ENCODE measurements at regions not wholly inside any gene's neighbourhood (a gene's known extent, or its start where the extent isn't known, plus 50 kb on each side); places are given as distances from the start of the nearest gene placed in this dataset.

DNA sequence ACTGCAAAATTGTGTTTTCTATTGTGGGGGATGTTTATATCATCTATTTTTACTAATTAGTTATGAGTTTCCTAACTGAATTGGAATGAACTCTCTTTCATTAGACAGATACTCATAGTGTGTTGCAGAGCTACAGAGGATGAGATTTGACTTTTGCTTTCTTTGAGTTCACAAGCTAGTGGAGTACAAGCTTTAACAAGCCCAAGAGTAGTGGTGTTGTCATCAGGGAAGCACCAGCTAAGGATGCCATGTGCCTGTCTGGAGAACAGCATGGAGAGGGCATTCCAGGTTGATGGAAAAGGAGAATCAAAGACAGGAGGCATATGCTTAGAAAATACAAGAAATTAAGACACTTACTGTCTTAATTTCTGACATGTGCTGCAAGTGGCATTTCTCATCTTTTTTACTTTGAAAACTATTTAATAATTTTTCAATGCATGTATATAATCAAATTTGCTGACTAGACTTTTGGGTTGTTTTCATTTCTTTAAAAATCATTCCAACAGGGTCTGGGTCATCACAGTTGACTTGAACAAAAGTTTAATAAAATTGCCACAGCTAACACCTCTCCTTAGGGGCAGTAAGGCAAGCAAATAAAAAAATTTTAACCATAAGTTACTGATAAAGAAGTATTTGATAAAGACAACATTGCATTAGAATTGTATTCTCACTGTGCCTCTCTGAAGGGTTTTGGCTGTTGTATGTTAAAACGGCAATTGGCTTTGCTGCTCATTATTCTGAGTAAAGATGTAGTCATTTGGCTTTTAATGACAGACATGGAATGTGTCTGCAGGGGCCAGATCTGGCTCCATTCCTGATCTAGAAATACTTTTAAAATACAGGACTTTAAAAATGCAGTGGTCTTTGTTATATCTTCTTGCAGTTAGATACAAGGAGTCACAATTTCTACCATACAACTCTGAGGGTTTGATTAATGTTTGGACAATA lies 323.7 kb upstream of the CDH11 start:
- Histone ChIP-seq H3K4me1 (ENCODE audit: control insufficient read depth, low read length) (no peaks in the 10 kb centered on the region), H3F3A (ENCODE audit: control insufficient read depth, insufficient read depth) (no peaks in the 10 kb centered on the region), H3K27me3 (ENCODE audit: control insufficient read depth, low read length) (no peaks in the 10 kb centered on the region), H3K27ac (ENCODE audit: low read depth, low read length) (no peak overlapping the region), H3K4me2 (ENCODE audit: low read length) (no peak overlapping the region), H4K20me1 (ENCODE audit: control insufficient read depth, insufficient read depth, low read depth, low read length) (no peaks in the 10 kb centered on the region), H3K4me3 (ENCODE audit: low read length) (no peak overlapping the region), H3K36me3 (ENCODE audit: control insufficient read depth, low read length) (no peaks in the 10 kb centered on the region), H3K9me3 (ENCODE audit: control insufficient read depth, insufficient read depth, low read length) (no peaks in the 10 kb centered on the region; the same call in 1 of the 2 replicates), H3K79me2 (ENCODE audit: control insufficient read depth, low read length) (no peaks in the 10 kb centered on the region), H3K9me2 (replicated peaks; ENCODE audit: control insufficient read depth, low read length) (no peaks in the 10 kb centered on the region)
- TF ChIP-seq EZH2phosphoT487 (IDR thresholded peaks at IDR 0.05; ENCODE audit: borderline replicate concordance, low read length) (no peak), CTCF (IDR thresholded peaks at IDR 0.05; ENCODE audit: low read depth, low read length, poor library complexity, severe bottlenecking) (no peak)

DNA sequence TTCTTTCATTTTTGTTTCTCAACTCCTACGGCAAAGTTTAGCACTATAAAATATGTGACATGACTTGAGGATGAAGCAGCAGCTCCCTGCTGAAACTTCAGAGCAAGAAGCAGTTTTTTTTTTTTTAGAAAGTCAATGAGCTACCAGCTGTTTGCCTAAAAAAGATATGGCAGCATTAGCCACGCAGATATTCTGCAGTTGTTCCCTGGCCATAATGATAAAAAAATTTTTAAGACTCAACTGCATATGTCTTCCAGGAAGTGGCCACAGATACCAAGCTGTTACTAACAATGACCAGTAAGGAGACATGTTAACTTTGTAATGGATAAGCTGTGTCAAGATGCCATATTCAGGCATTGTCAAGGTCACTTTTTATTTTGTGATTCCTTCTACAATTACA lies 319.6 kb upstream of the CDH11 start:
- Histone ChIP-seq H3K27me3 (ENCODE audit: control insufficient read depth, low read length) (no peaks in the 10 kb centered on the region), H3K4me2 (ENCODE audit: low read length) (no peak overlapping the region), H3K4me1 (ENCODE audit: control insufficient read depth, low read length) (no peaks in the 10 kb centered on the region), H3K4me3 (ENCODE audit: low read length) (no peak overlapping the region), H3F3A (ENCODE audit: control insufficient read depth, insufficient read depth) (no peaks in the 10 kb centered on the region), H3K27ac (ENCODE audit: low read depth, low read length) (no peak overlapping the region), H3K79me2 (ENCODE audit: control insufficient read depth, low read length) (no peaks in the 10 kb centered on the region), H3K9me2 (replicated peaks; ENCODE audit: control insufficient read depth, low read length) (no peaks in the 10 kb centered on the region), H3K9me3 (ENCODE audit: control insufficient read depth, insufficient read depth, low read length) (no peaks in the 10 kb centered on the region), H3K36me3 (ENCODE audit: control insufficient read depth, low read length) (no peaks in the 10 kb centered on the region), H4K20me1 (ENCODE audit: control insufficient read depth, insufficient read depth, low read depth, low read length) (no peaks in the 10 kb centered on the region)
- TF ChIP-seq EZH2phosphoT487 (IDR thresholded peaks at IDR 0.05; ENCODE audit: borderline replicate concordance, low read length), result no peak
- no peak for TF ChIP-seq CTCF (IDR thresholded peaks at IDR 0.05; ENCODE audit: low read depth, low read length, poor library complexity, severe bottlenecking)

DNA sequence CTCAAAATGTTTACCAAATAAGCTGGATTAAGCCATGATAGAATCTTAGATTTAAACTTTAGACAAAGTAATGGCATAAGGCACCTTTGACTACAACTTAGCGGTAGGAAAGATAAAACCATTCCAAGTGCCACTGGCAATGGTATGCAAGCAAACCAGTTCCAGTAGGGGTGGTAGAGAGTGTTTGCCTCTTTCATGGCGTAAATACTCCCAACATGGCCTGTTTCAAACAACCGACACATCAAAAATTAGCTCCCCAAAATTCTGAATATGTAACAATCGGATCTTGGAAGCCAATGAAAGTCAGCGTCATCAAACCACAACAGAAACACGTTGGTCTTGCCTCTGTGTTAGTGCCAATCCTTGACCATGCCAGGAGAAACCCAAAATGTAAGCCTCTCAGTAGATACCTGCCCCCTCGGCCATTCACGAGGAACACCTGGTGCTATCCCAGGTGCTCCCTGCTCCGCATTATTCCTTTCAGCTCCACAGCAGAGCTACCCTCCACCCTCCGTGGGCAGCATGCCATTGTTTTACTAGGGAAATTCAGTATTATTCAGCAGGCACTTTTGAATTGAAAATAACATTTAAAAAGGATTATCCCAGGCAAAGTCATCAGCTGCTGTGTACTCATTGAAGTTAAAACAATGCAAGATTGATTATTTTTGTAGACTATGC lies 307.8 kb upstream of the CDH11 start:
- no peaks in the 10 kb centered on the region for H3K4me1 ChIP-seq (ENCODE audit: control insufficient read depth, low read length)
- no peaks in the 10 kb centered on the region for H3K36me3 ChIP-seq (ENCODE audit: control insufficient read depth, low read length)
- no peak overlapping the region for H3K4me2 ChIP-seq (ENCODE audit: low read length)
- no peaks in the 10 kb centered on the region for H3K79me2 ChIP-seq (ENCODE audit: control insufficient read depth, low read length)
- no peaks in the 10 kb centered on the region for H4K20me1 ChIP-seq (ENCODE audit: control insufficient read depth, insufficient read depth, low read depth, low read length)
- no peaks in the 10 kb centered on the region for H3F3A ChIP-seq (ENCODE audit: control insufficient read depth, insufficient read depth)
- no peaks in the 10 kb centered on the region for H3K9me2 ChIP-seq (replicated peaks; ENCODE audit: control insufficient read depth, low read length)
- H3K9me3 ChIP-seq (ENCODE audit: control insufficient read depth, insufficient read depth, low read length), result no peaks in the 10 kb centered on the region
- no peaks in the 10 kb centered on the region for H3K27me3 ChIP-seq (ENCODE audit: control insufficient read depth, low read length)
- H3K4me3 ChIP-seq (ENCODE audit: low read length), result no peak overlapping the region
- H3K27ac ChIP-seq (ENCODE audit: low read depth, low read length), result no peak overlapping the region
- no peak for TF ChIP-seq CTCF (IDR thresholded peaks at IDR 0.05; ENCODE audit: low read depth, low read length, poor library complexity, severe bottlenecking)
- TF ChIP-seq EZH2phosphoT487 (IDR thresholded peaks at IDR 0.05; ENCODE audit: borderline replicate concordance, low read length), result no peak

All from DOHH2 (cell line).